Neural cell (in vitro differentiated cells): ENCODE measurements at regions not wholly inside any gene's neighbourhood (a gene's known extent, or its start where the extent isn't known, plus 50 kb on each side); places are given as distances from the start of the nearest gene placed in this dataset.

Experiments
- EP300 ChIP-seq: fragments of 450-650 bp; conservative IDR thresholded peaks from 2 replicates; pipeline ENCODE4 v1.6.1; 2014; ENCODE audit warnings: antibody characterized with exemption, mild to moderate bottlenecking, moderate library complexity; ENCODE audit not compliant: poor library complexity, severe bottlenecking
- EZH2 ChIP-seq: fragments of 200-600, 300-800 bp; shearing (Covaris generic), sonication (generic); IDR thresholded peaks from 2 replicates; pipeline ENCODE4 v1.6.1; 2014; ENCODE audit warnings: antibody characterized with exemption, low read length, borderline replicate concordance, mild to moderate bottlenecking; ENCODE audit not compliant: insufficient read depth, poor library complexity, severe bottlenecking
- MXI1 ChIP-seq: fragments of 450-650 bp; conservative IDR thresholded peaks from 2 replicates; pipeline ENCODE4 v1.6.1; 2014; ENCODE audit warnings: antibody characterized with exemption, mild to moderate bottlenecking; ENCODE audit not compliant: poor library complexity, severe bottlenecking
- POLR2AphosphoS5 ChIP-seq: IDR thresholded peaks from 2 replicates; pipeline ENCODE4 v1.6.1; 2012
- RAD21 ChIP-seq: fragments of 450-650 bp; conservative IDR thresholded peaks from 2 replicates; pipeline ENCODE4 v1.6.1; 2014; ENCODE audit warnings: antibody characterized with exemption, mild to moderate bottlenecking, moderate library complexity
- SMC3 ChIP-seq: fragments of 450-650 bp; conservative IDR thresholded peaks from 2 replicates; pipeline ENCODE4 v1.6.1; 2014; ENCODE audit warnings: antibody characterized with exemption, mild to moderate bottlenecking, moderate library complexity; ENCODE audit not compliant: poor library complexity
- TAF1 ChIP-seq: IDR thresholded peaks from 2 replicates; pipeline ENCODE4 v1.6.1; 2012; ENCODE audit warnings: low read depth
- TF ChIP-seq, protein P1 (sequence below): IDR thresholded peaks from 2 replicates; pipeline ENCODE4 v1.6.1; 2012; ENCODE audit warnings: borderline replicate concordance
- TF ChIP-seq, protein P2 (sequence below): fragments of 450-650 bp; IDR thresholded peaks from 2 replicates; pipeline ENCODE4 v1.5.1; 2014; ENCODE audit warnings: antibody characterized with exemption, mild to moderate bottlenecking, moderate library complexity; ENCODE audit not compliant: poor library complexity, severe bottlenecking

DNA sequence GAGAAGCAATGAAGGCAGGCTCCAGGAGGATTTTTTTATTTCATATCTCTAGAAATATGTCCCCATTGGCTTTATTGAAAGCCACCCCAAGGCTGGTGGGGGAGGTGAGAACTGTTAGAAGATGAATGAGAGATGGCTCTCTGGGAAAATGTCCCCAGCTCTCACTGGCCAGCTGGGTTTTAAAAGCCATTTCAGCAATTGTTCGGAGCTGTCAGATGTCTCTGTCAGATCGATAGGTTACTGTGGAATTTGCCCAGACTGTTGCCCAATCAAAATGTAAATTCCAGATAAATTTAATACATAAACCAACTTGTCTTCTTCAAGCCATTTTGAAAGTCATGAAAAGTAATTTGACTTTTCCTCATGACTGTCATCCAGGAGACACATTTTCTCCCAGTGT is 67.0 kb upstream of the BRINP1 start:
- TF ChIP-seq EZH2 (no peak), RAD21 (no peak), SMC3 (no peak), MXI1 (no peak), POLR2AphosphoS5 (no peak), TAF1 (no peak), EP300 (no peak)
- TF ChIP-seq, protein P1, sequence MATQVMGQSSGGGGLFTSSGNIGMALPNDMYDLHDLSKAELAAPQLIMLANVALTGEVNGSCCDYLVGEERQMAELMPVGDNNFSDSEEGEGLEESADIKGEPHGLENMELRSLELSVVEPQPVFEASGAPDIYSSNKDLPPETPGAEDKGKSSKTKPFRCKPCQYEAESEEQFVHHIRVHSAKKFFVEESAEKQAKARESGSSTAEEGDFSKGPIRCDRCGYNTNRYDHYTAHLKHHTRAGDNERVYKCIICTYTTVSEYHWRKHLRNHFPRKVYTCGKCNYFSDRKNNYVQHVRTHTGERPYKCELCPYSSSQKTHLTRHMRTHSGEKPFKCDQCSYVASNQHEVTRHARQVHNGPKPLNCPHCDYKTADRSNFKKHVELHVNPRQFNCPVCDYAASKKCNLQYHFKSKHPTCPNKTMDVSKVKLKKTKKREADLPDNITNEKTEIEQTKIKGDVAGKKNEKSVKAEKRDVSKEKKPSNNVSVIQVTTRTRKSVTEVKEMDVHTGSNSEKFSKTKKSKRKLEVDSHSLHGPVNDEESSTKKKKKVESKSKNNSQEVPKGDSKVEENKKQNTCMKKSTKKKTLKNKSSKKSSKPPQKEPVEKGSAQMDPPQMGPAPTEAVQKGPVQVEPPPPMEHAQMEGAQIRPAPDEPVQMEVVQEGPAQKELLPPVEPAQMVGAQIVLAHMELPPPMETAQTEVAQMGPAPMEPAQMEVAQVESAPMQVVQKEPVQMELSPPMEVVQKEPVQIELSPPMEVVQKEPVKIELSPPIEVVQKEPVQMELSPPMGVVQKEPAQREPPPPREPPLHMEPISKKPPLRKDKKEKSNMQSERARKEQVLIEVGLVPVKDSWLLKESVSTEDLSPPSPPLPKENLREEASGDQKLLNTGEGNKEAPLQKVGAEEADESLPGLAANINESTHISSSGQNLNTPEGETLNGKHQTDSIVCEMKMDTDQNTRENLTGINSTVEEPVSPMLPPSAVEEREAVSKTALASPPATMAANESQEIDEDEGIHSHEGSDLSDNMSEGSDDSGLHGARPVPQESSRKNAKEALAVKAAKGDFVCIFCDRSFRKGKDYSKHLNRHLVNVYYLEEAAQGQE: no peak
- TF ChIP-seq, protein P2, sequence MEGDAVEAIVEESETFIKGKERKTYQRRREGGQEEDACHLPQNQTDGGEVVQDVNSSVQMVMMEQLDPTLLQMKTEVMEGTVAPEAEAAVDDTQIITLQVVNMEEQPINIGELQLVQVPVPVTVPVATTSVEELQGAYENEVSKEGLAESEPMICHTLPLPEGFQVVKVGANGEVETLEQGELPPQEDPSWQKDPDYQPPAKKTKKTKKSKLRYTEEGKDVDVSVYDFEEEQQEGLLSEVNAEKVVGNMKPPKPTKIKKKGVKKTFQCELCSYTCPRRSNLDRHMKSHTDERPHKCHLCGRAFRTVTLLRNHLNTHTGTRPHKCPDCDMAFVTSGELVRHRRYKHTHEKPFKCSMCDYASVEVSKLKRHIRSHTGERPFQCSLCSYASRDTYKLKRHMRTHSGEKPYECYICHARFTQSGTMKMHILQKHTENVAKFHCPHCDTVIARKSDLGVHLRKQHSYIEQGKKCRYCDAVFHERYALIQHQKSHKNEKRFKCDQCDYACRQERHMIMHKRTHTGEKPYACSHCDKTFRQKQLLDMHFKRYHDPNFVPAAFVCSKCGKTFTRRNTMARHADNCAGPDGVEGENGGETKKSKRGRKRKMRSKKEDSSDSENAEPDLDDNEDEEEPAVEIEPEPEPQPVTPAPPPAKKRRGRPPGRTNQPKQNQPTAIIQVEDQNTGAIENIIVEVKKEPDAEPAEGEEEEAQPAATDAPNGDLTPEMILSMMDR: no peak
